AG09309 (cell line): ENCODE measurements at regions not wholly inside any gene's neighbourhood (a gene's known extent, or its start where the extent isn't known, plus 50 kb on each side); places are given as distances from the start of the nearest gene placed in this dataset.

Source experiments
- DNase-seq: peaks from one replicate; pipeline ENCODE4 v3.0.0-alpha.2; 2010; ENCODE audit warnings: low read depth
- H3K4me3 ChIP-seq: 2 replicates; pipeline ENCODE4 v1.5.1; 2011; ENCODE audit warnings: mild to moderate bottlenecking, low read depth, low read length, moderate library complexity; ENCODE audit not compliant: control insufficient read depth
- TF ChIP-seq, protein P1 (sequence below): IDR thresholded peaks from 2 replicates; pipeline ENCODE4 v1.5.1; 2011; ENCODE audit warnings: mild to moderate bottlenecking, low read depth, low read length, inconsistent platforms; ENCODE audit not compliant: insufficient read depth, control insufficient read depth; ENCODE audit errors: missing control alignments

DNA sequence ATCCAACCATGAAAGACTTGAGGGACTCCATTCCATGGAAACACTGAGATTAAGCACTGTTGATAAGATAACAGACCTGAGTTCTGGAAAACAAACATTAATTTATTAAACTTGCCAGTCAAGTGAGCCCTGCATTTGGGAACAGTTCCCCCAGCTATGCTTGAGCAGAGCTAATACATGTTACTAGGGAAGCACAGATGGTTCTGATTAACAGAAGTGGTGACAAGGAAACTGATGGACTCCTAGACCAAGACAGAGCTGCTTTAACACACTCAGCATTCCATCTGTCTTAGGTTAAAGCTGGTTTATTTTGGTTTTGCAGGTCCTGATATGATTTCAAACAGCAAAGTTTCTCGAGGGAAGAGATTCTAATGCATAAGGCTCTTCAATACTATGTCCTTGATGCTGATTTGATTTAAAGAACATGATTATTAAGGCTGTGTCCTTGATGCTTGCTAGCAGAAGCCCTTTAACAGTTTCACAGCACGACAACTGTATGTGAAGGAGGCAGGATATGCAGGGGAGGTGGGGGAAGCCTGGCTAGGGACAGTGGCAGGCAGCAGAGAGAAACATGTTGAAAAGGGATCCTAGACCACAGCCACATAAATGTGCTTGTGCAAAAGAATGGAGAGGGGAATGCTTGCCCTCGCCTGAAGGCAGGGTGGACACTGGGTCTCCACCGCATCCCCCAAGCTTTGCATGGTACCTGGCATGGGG lies 66.2 kb downstream of the ACTBL2 start:
- no peak overlapping the region for H3K4me3 ChIP-seq
- TF ChIP-seq, protein P1, sequence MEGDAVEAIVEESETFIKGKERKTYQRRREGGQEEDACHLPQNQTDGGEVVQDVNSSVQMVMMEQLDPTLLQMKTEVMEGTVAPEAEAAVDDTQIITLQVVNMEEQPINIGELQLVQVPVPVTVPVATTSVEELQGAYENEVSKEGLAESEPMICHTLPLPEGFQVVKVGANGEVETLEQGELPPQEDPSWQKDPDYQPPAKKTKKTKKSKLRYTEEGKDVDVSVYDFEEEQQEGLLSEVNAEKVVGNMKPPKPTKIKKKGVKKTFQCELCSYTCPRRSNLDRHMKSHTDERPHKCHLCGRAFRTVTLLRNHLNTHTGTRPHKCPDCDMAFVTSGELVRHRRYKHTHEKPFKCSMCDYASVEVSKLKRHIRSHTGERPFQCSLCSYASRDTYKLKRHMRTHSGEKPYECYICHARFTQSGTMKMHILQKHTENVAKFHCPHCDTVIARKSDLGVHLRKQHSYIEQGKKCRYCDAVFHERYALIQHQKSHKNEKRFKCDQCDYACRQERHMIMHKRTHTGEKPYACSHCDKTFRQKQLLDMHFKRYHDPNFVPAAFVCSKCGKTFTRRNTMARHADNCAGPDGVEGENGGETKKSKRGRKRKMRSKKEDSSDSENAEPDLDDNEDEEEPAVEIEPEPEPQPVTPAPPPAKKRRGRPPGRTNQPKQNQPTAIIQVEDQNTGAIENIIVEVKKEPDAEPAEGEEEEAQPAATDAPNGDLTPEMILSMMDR: no peak
- peak; percentile 52 for DNase-seq

DNA sequence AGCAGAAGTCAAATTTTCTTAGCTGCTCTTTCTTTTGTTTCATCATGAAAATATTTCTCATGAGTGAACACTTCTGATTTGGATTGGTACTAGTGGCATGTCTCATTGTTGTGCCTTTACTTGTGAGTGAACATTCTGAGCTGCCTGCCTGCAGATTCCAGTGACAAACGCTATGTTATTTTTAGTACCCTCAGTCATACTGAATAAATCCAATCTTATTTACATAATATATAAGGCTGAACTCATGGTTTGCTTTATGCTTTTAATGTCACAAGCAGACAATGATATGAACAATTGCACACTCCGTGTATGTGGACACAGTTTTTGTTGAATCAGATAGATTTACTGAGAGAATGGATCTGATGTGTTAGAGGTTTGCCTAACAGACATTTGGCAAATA lies 67.8 kb downstream of the ACTBL2 start:
- H3K4me3 ChIP-seq: no peak overlapping the region
- TF ChIP-seq, protein P1: no peak
- no peak for DNase-seq

DNA sequence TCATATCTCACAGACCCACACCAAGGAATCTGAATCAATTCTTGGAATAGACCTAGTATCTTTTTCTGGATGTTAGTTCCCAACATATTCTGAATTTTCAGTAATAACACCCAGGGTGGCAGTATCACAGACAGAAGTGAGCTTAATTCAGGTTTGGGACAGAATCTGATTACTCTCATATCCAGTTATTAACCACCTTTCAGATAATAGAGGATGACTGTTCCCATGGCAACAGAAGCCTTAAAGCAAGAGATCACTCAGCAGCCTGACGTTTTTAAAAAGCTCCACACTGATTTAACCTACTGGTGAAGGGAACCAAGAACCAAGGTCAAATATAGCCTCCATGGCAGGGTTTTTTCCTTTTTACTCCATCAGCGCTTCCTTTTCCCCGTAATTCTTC lies 68.4 kb downstream of the ACTBL2 start:
- no peak for DNase-seq
- H3K4me3 ChIP-seq: no peak overlapping the region
- TF ChIP-seq, protein P1: no peak

DNA sequence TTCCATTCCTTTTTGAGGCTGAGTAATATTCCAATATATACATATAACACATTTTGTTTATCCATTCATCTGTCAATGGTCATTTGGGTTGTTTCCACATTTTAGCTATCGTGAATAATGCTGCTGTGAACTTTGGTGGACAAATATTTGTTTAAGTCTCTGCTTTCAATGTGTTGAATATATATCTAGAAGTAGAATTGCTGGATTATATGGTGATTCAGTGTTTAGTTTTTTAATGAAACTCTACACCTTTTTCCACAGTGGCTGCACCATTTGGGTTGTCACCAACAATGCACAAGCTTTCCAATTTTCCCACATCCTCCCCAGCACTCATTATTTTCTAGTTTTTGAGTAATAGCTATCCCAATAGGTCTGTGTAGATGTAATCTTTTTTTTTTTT lies 69.5 kb downstream of the ACTBL2 start:
- no peak for DNase-seq
- no peak overlapping the region for H3K4me3 ChIP-seq
- TF ChIP-seq, protein P1: no peak

DNA sequence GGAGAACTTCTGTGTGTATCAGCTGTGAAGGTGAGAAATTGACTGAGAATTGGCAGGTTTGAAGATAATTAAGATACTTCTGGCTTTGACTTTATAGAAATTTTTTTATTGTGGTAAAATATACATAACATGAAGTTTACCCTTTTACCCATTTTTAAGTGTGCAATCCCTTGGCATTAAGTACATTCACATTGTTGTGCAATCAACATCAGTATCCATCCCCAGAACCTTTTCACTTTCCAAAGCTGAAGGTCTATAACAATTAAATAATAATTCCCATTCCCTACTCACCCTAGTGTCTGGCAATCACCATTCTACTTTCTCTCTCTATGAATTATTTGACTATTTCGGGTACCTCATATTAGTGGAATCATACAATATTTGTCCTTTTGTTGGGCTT lies 69.9 kb downstream of the ACTBL2 start:
- H3K4me3 ChIP-seq: no peak overlapping the region
- DNase-seq: no peak
- TF ChIP-seq, protein P1: no peak

DNA sequence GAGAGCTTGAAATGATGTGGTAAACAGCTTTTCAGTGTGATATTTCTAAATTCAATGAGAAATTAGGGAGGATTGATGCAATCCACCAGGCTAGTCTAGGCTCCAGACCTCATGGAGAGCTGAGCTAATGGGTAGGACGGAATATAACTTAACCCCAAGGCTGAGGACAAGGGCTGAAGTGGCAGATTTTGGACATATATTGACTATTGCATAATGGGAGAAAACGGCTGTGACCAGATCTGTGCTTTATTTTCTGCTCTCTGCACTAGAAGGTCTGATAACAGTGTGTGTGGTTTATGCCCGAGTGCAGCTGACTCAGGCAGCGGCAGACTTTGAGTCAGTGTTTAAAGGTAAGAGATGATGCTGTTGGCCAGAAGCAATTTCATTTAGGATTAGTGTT lies 70.6 kb downstream of the ACTBL2 start:
- no peak overlapping the region for H3K4me3 ChIP-seq
- peak; percentile 57 for DNase-seq
- TF ChIP-seq, protein P1: no peak
